Loucy (cell line): ENCODE measurements at regions not wholly inside any gene's neighbourhood (a gene's known extent, or its start where the extent isn't known, plus 50 kb on each side); places are given as distances from the start of the nearest gene placed in this dataset.

Experiments used
- H2AFZ ChIP-seq: fragments of 200-600 bp; sonication (generic); 2 replicates; pipeline ENCODE4 v1.6.0; 2016; ENCODE audit warnings: antibody characterized with exemption, mild to moderate bottlenecking, low read length, moderate library complexity
- H3F3A ChIP-seq: fragments of 200-600 bp; 2 replicates; pipeline ENCODE4 v1.6.0; 2016; ENCODE audit warnings: antibody characterized with exemption, low read depth, mild to moderate bottlenecking
- H3K27me3 ChIP-seq: fragments of 200-600 bp; sonication (generic); 2 replicates; pipeline ENCODE4 v1.6.1; 2014; ENCODE audit warnings: low read length, mild to moderate bottlenecking; ENCODE audit not compliant: insufficient read depth, poor library complexity, severe bottlenecking
- H3K36me3 ChIP-seq: fragments of 200-600 bp; sonication (generic); 2 replicates; pipeline ENCODE4 v1.6.1; 2016; ENCODE audit warnings: low read length; ENCODE audit not compliant: insufficient read depth
- H3K4me1 ChIP-seq: fragments of 200-600 bp; sonication (generic); 2 replicates; pipeline ENCODE4 v1.5.1; 2014; ENCODE audit warnings: low read length, mild to moderate bottlenecking; ENCODE audit not compliant: insufficient read depth, poor library complexity, severe bottlenecking
- H3K4me2 ChIP-seq: fragments of 200-600 bp; sonication (generic); 2 replicates; pipeline ENCODE4 v1.6.0; 2014; ENCODE audit warnings: antibody characterized with exemption, low read length, low read depth, mild to moderate bottlenecking; ENCODE audit not compliant: poor library complexity, severe bottlenecking
- H3K4me3 ChIP-seq: fragments of 200-600 bp; sonication (generic); 2 replicates; pipeline ENCODE4 v1.5.1; 2014; ENCODE audit warnings: low read length, mild to moderate bottlenecking, mixed read lengths; ENCODE audit not compliant: poor library complexity, severe bottlenecking
- H3K79me2 ChIP-seq: fragments of 200-600 bp; sonication (generic); 2 replicates; pipeline ENCODE4 v1.6.1; 2014; ENCODE audit warnings: low read length; ENCODE audit not compliant: insufficient read depth
- H3K9ac ChIP-seq: fragments of 200-600 bp; sonication (generic); 2 replicates; pipeline ENCODE4 v1.6.0; 2014; ENCODE audit warnings: mild to moderate bottlenecking, low read depth, low read length, moderate library complexity; ENCODE audit not compliant: poor library complexity, severe bottlenecking
- H3K9me2 ChIP-seq: fragments of 200-600 bp; sonication (generic); replicated peaks from 2 replicates; pipeline ENCODE4 v1.6.1; 2016; ENCODE audit warnings: low read depth, low read length, mixed read lengths
- H3K9me3 ChIP-seq: fragments of 200-600 bp; sonication (generic); 2 replicates; pipeline ENCODE4 v1.6.1; 2014; ENCODE audit warnings: mild to moderate bottlenecking, antibody characterized with exemption, low read length, low read depth; ENCODE audit not compliant: insufficient read depth
- H4K20me1 ChIP-seq: fragments of 200-600 bp; sonication (generic); 2 replicates; pipeline ENCODE4 v1.6.0; 2014; ENCODE audit warnings: antibody characterized with exemption, low read length, mild to moderate bottlenecking; ENCODE audit not compliant: insufficient read depth, poor library complexity, severe bottlenecking
- EZH2phosphoT487 ChIP-seq: fragments of 200-600 bp; IDR thresholded peaks from 2 replicates; pipeline ENCODE4 v1.6.1; 2018; ENCODE audit warnings: antibody characterized with exemption, mild to moderate bottlenecking, moderate library complexity, borderline replicate concordance
- TF ChIP-seq, protein P1 (sequence below): fragments of 200-600 bp; sonication (generic); conservative IDR thresholded peaks from 2 replicates; pipeline ENCODE4 v1.5.1; 2014; ENCODE audit warnings: mild to moderate bottlenecking, antibody characterized with exemption, low read length

DNA sequence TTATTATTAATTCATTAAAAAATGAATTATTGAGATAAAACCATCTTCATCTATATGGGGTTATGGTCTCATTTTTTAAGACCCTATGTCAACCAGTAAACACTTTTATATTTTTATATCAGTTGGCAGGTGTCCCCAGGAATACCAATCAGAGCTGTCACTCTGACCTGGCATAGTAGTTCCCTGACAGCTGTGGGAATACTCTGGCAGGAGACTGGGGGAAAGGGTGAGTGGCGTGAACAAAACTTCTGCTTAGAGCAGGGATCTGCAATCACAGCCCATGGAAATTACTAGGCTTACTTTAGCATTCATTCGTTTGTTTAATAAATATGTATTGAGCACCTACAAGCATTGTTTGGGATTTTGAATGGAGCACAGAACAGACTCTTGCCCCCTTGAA lies 254.1 kb upstream of the KLF3 start:
- no peak for TF ChIP-seq EZH2phosphoT487
- TF ChIP-seq, protein P1, sequence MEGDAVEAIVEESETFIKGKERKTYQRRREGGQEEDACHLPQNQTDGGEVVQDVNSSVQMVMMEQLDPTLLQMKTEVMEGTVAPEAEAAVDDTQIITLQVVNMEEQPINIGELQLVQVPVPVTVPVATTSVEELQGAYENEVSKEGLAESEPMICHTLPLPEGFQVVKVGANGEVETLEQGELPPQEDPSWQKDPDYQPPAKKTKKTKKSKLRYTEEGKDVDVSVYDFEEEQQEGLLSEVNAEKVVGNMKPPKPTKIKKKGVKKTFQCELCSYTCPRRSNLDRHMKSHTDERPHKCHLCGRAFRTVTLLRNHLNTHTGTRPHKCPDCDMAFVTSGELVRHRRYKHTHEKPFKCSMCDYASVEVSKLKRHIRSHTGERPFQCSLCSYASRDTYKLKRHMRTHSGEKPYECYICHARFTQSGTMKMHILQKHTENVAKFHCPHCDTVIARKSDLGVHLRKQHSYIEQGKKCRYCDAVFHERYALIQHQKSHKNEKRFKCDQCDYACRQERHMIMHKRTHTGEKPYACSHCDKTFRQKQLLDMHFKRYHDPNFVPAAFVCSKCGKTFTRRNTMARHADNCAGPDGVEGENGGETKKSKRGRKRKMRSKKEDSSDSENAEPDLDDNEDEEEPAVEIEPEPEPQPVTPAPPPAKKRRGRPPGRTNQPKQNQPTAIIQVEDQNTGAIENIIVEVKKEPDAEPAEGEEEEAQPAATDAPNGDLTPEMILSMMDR, result no peak
- Histone ChIP-seq H3K36me3 (no peaks in the 10 kb centered on the region), H3F3A (no peaks in the 10 kb centered on the region), H3K4me2 (no peak overlapping the region), H3K4me3 (no peak overlapping the region), H3K4me1 (no peaks in the 10 kb centered on the region), H3K27me3 (no peaks in the 10 kb centered on the region), H3K9me2 (no peaks in the 10 kb centered on the region), H3K9me3 (no peaks in the 10 kb centered on the region), H2AFZ (no peak overlapping the region), H3K9ac (no peak overlapping the region), H4K20me1 (no peaks in the 10 kb centered on the region), H3K79me2 (no peaks in the 10 kb centered on the region)

DNA sequence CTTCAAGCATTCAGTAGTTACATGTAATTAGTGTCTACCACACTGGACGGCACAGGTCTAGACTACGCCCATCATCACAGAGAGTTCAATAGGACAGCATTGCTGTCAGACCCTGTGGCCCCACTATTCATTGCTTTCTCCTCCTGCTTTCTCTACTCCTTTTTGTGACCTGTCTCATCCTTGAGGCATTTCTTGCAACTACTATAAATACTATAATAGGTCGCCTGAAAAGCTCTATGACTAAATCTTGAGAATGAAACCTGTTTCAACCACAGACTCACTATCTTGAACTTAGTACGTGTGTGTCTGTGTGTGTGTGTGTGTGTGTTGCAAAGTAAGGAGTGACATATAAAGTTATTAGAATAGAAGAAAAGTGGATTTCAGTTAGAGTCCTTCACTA lies 252.9 kb upstream of the KLF3 start:
- no peak for TF ChIP-seq EZH2phosphoT487
- TF ChIP-seq, protein P1, result no peak
- no peaks in the 10 kb centered on the region for H3F3A ChIP-seq
- H4K20me1 ChIP-seq, result no peaks in the 10 kb centered on the region
- no peaks in the 10 kb centered on the region for H3K27me3 ChIP-seq
- no peaks in the 10 kb centered on the region for H3K36me3 ChIP-seq
- no peak overlapping the region for H3K4me2 ChIP-seq
- no peaks in the 10 kb centered on the region for H3K9me2 ChIP-seq
- H3K9me3 ChIP-seq, result no peaks in the 10 kb centered on the region
- H3K4me3 ChIP-seq, result no peak overlapping the region
- H3K4me1 ChIP-seq, result no peaks in the 10 kb centered on the region
- no peaks in the 10 kb centered on the region for H3K79me2 ChIP-seq
- no peak overlapping the region for H2AFZ ChIP-seq
- H3K9ac ChIP-seq, result no peak overlapping the region

DNA sequence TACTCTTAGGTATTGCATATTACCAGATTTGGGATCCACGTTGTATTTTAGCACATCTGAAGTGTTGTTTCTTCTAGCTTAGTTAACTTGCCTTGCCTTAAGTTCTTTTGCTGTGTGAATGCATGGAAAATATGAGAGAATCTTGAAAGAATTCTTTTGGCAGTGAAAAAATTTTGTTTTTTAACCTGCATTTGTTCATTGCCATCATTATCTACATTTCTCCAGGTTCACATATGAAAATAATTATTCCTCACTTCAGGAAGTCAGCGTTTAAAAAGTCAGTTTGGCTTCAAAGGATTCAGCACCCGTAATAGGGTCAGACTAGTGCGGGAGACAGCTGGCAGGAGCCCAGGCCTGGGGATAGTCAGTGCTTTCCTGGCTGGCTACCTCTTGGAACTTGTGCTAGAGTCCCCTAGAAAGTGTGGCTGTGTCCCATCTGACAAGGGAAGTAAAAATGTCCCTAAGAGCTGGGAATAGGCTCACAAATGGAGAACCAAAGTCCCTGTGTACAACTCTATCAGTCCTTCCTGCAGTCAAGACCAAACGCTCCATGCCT lies 251.9 kb upstream of the KLF3 start:
- H3F3A ChIP-seq, result no peaks in the 10 kb centered on the region
- H3K27me3 ChIP-seq, result no peaks in the 10 kb centered on the region
- H3K9me2 ChIP-seq, result no peaks in the 10 kb centered on the region
- H3K9me3 ChIP-seq, result no peaks in the 10 kb centered on the region
- no peak overlapping the region for H3K4me3 ChIP-seq
- no peaks in the 10 kb centered on the region for H3K36me3 ChIP-seq
- no peak overlapping the region for H3K4me2 ChIP-seq
- no peak overlapping the region for H3K9ac ChIP-seq
- H2AFZ ChIP-seq, result no peak overlapping the region
- no peaks in the 10 kb centered on the region for H4K20me1 ChIP-seq
- no peaks in the 10 kb centered on the region for H3K4me1 ChIP-seq
- TF ChIP-seq EZH2phosphoT487, result no peak
- TF ChIP-seq, protein P1, result no peak
- H3K79me2 ChIP-seq, result no peaks in the 10 kb centered on the region
